GM21360 (cell line): ENCODE measurements at regions not wholly inside any gene's neighbourhood (a gene's known extent, or its start where the extent isn't known, plus 50 kb on each side); places are given as distances from the start of the nearest gene placed in this dataset.

ENCODE experiments used
- ATAC-seq: cut with Tn5 transposase; IDR thresholded peaks from one replicate; pipeline ENCODE4 v1.9.1; 2021; ENCODE audit warnings: mild to moderate bottlenecking, moderate library complexity; ENCODE audit not compliant: unreplicated experiment

GRCh38 chr20:39855056-39855455, 834.0 kb downstream of the MAFB start:
- ATAC-seq, result no peak

DNA sequence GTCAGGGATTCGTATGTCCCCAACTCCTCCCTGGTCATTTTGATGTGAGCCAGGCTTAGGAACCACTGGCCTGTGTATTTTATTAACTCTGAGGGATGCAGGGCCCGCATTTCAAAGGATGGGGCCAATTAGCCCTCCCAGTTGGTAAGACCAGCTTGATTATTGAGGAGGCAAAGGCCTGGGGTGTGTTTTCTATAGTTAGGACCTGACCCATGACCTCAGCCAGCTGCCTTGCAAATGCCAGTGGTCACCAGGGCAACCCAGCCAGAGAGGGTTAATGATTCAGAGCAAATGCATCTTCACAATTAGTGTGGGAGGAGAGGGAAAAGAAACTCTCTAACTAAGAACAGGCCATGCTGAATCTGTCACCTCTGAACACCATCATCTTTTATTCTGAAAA, 835.4 kb downstream of the MAFB start:
- no peak for ATAC-seq

- no peak for ATAC-seq
Measured at GRCh38 chr20:39853050-39853449, 836.0 kb downstream of the MAFB start.

- ATAC-seq, result no peak
Measured at GRCh38 chr20:39851459-39851858, 837.6 kb downstream of the MAFB start.

- ATAC-seq, result no peak
Measured at GRCh38 chr20:39850821-39851330, 838.2 kb downstream of the MAFB start.

DNA sequence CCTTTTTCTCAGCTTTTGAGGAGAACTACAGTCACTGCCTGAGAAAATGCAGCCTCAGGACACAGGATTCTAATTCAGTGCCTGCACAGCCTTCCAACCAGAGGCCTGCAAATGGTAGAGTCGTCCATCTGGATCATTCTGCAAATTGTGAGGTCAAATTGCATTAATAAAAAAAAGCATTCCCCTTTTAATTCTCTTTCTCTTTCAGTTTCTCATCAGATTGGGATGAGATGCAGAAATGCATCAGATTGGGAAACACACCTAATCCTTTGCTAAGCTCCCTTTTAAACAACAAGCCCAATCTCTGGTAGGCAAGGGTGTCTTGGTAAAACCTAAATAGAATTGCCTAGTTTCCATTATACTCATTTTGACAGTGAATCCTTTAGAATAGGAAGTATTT, 838.8 kb downstream of the MAFB start:
- ATAC-seq, result no peak

- no peak for ATAC-seq
Measured at GRCh38 chr20:39849664-39850063, 839.4 kb downstream of the MAFB start.

GRCh38 chr20:39849171-39849570, 839.9 kb downstream of the MAFB start:
- ATAC-seq, result no peak

GRCh38 chr20:39839399-39840119, 849.5 kb downstream of the MAFB start:
- ATAC-seq, result no peak

DNA sequence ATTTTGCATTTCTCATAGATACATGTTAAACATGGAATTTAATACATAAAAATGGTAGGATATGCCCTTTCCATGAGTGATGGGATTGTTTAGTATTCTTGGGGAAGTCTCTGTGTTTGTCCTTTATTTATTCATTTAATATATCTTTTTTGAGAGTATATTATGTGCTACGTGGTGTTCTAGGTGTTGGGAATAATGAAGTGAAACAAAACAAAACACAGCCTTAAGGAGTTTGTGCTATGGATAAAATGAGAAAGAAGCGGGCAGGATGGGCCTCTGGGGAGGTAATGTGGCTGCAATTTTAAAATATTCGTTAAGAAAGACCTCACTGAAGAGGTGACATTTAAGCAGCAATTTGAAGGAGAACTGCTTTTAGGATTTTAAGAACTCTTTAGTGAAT, 851.5 kb downstream of the MAFB start:
- ATAC-seq, result no peak

DNA sequence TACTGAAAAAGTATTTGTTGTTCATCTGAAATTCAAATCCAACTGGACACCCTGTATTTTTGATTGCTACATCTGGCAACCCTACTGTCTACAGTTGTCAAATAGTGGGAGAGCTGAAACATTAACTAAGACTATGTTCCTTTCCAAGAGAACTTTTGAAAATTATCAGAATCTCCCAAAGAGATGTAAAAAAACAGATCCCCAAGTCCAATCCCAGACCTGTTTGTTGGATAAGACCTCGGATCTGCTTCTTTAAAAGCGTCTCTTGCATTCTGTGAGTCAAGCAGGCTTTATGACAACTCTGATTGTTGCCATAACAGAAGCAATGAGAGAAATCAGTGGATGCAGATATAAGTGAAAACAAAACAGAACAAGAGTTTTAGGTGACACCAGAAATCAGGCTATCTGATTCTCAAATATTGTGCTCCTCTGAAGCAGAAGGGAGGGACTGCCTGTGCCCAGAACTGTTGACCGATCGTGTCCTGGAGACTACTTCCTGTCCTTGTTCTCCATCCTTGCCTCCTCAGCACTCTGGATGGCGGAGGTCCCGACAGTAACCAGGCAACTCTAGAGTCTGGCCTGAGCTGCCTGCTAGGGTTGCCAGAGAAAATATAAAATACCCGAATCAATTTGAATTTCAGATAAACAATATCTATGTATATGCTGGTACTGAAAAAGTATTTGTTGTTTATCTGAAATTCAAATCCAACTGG, 853.8 kb downstream of the MAFB start:
- no peak for ATAC-seq

- ATAC-seq, result no peak
Measured at GRCh38 chr20:39830903-39831302, 858.1 kb downstream of the MAFB start.

DNA sequence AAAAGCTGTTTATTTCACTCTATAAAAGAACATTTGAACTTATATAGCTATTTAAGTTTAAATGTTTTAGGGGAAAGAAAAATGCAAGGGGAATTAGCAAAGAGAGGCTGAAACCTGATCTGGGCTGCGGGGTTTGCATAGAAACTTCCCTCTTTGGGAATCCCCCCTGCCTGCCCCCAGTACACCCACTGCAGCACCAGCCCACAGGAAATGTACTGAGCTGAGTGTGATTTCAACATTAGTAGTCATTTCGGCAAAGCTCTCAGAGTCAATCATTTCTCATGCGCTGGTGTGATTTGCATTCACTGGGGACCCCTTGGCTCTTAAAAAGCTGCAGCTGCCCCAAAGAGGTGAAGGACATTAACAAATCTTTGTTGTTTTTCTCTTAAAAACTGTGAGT, 859.4 kb downstream of the MAFB start:
- peak; percentile 91 for ATAC-seq

- ATAC-seq, result no peak
Measured at GRCh38 chr20:39829256-39829655, 859.8 kb downstream of the MAFB start.

DNA sequence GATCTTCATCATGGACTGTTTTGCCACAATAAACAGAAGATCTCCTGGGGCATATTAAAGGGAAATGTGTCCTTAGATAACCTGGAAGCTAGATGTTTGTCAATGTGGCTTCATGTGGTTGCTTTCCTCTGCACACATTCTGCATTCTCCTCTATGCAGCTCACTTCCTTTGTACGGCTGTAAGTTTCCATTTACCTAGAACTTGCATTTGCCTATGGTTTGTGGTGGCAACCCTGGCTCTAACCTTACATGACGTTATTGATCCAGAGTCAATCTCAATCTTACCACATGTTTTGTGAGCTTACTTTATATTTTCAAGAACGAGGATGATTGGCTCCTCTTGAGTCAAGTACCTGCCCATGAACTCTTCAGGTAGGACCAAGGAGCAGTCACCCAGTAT, 863.1 kb downstream of the MAFB start:
- no peak for ATAC-seq

- no peak for ATAC-seq
Measured at GRCh38 chr20:39825524-39825923, 863.4 kb downstream of the DHX35 start.

- no peak for ATAC-seq
Measured at GRCh38 chr20:39823224-39823623, 861.1 kb downstream of the DHX35 start.

DNA sequence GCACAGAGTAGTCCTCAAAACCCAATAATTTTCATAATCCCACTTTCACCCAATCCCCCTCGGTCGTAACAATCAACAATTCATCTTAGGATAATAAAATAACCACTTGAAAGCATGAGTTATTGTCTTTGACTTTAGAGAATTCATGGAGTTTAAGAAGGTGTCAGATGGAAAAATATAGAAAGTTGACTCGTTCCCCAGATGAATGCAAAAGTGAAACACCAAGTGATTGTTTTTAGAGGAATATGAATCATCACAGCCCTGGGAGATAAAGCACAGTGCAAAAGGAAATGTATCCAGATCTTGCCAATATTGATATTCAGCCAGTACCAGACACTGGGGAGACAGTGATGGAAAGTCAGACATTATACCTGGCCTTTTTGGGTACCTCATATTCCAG, 860.5 kb downstream of the DHX35 start:
- ATAC-seq, result no peak

- no peak for ATAC-seq
Measured at GRCh38 chr20:39813190-39813829, 851.2 kb downstream of the DHX35 start.

DNA sequence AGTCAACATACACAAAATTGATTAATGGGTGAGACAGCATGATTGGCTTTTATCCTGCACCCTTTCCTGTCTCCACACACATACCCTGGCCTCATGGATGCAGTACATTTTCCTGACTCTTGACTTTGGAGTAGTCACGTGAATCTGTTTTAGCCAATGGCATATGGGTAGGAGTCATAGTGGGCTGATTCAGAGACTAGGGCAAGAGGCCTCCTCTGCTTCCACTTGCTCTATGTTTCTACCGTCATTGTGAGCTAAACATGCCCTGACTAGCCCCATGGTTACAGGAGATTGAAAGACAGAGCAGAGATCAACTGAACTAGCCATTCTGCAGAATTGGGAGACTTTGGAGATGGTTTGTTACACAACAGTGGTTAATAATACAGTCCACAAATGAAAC, 850.0 kb downstream of the DHX35 start:
- no peak for ATAC-seq

GRCh38 chr20:39810309-39810708, 848.2 kb downstream of the DHX35 start:
- ATAC-seq, result no peak

DNA sequence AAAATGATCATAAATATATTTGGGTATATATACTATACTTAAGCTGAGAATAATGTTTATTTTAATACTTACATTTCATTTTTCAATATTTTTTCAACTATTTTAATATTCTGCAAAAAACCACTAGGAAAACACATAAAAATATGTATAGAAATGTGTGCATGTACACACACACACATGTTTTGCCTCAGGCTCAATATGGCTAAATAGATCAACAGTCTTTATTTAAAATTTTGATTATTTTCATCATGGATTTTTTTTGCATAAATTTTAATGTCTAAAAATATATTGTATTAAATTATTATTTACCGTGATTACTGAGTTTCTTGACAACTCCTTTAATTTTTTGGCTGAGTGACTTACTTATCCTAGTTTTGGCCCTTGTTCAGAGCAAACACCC, 846.5 kb downstream of the DHX35 start:
- no peak for ATAC-seq
